Neural cell (in vitro differentiated cells): ENCODE measurements at regions not wholly inside any gene's neighbourhood (a gene's known extent, or its start where the extent isn't known, plus 50 kb on each side); places are given as distances from the start of the nearest gene placed in this dataset.

Source experiments
- CTCF ChIP-seq: fragments of 450-650 bp; IDR thresholded peaks from 2 replicates; pipeline ENCODE4 v1.5.1; 2014; ENCODE audit warnings: antibody characterized with exemption, mild to moderate bottlenecking, moderate library complexity; ENCODE audit not compliant: poor library complexity, severe bottlenecking
- EP300 ChIP-seq: fragments of 450-650 bp; conservative IDR thresholded peaks from 2 replicates; pipeline ENCODE4 v1.6.1; 2014; ENCODE audit warnings: antibody characterized with exemption, mild to moderate bottlenecking, moderate library complexity; ENCODE audit not compliant: poor library complexity, severe bottlenecking
- EZH2 ChIP-seq: fragments of 200-600, 300-800 bp; shearing (Covaris generic), sonication (generic); IDR thresholded peaks from 2 replicates; pipeline ENCODE4 v1.6.1; 2014; ENCODE audit warnings: antibody characterized with exemption, low read length, borderline replicate concordance, mild to moderate bottlenecking; ENCODE audit not compliant: insufficient read depth, poor library complexity, severe bottlenecking
- POLR2AphosphoS5 ChIP-seq: IDR thresholded peaks from 2 replicates; pipeline ENCODE4 v1.6.1; 2012
- RAD21 ChIP-seq: fragments of 450-650 bp; conservative IDR thresholded peaks from 2 replicates; pipeline ENCODE4 v1.6.1; 2014; ENCODE audit warnings: antibody characterized with exemption, mild to moderate bottlenecking, moderate library complexity
- REST ChIP-seq: IDR thresholded peaks from 2 replicates; pipeline ENCODE4 v1.6.1; 2012; ENCODE audit warnings: borderline replicate concordance
- SMC3 ChIP-seq: fragments of 450-650 bp; conservative IDR thresholded peaks from 2 replicates; pipeline ENCODE4 v1.6.1; 2014; ENCODE audit warnings: antibody characterized with exemption, mild to moderate bottlenecking, moderate library complexity; ENCODE audit not compliant: poor library complexity

DNA sequence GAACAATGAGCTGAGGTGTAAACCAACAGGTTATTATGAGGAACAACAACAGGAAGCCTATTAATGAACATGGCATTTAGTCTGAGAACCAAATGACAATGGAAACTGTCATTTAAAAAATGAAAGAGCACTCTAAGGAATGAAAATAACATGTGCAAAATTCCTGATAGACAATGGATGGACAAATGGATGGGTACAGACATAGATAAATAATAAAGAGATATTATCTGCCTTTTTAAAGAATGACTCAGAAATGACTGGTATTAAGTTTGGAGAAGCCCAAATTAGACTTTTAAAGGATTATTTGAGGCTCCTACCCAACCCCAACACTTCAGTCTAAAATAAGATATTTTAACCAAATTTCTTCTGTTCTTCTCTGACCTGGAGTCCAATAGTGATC, 650.5 kb upstream of the ZNF385D start:
- no peak for TF ChIP-seq POLR2AphosphoS5
- no peak for TF ChIP-seq SMC3
- no peak for TF ChIP-seq REST
- TF ChIP-seq CTCF = no peak
- no peak for TF ChIP-seq EZH2
- no peak for TF ChIP-seq EP300
- TF ChIP-seq RAD21 = no peak
